ENCODE measurements at regions not wholly inside any gene's neighbourhood (a gene's known extent, or its start where the extent isn't known, plus 50 kb on each side); places are given as distances from the start of the nearest gene placed in this dataset.
"Not testable (repeated sequence)": the region's sequence is repeated elsewhere in the genome, so short reads cannot be mapped to it uniquely, and the experiment has no call there.

DNA sequence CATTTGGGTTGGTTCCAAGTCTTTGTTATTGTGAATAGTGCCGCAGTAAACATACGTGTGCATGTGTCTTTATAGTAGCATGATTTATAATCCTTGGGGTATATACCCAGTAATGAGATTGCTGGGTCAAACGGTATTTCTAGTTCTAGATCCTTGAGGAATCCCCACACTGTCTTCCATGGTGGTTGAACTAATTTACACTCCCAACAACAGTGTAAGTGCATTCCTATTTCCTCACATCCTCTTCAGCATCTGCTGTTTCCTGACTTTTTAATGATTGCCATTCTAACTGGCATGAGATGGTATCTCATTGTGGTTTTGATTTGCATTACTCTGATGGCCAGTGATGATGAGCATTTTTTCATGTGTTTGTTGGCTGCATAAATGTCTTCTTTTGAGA lies 580.3 kb upstream of the CLINT1 start:
- not testable (repeated sequence) for DNase-seq (ENCODE audit: low spot score)

DNA sequence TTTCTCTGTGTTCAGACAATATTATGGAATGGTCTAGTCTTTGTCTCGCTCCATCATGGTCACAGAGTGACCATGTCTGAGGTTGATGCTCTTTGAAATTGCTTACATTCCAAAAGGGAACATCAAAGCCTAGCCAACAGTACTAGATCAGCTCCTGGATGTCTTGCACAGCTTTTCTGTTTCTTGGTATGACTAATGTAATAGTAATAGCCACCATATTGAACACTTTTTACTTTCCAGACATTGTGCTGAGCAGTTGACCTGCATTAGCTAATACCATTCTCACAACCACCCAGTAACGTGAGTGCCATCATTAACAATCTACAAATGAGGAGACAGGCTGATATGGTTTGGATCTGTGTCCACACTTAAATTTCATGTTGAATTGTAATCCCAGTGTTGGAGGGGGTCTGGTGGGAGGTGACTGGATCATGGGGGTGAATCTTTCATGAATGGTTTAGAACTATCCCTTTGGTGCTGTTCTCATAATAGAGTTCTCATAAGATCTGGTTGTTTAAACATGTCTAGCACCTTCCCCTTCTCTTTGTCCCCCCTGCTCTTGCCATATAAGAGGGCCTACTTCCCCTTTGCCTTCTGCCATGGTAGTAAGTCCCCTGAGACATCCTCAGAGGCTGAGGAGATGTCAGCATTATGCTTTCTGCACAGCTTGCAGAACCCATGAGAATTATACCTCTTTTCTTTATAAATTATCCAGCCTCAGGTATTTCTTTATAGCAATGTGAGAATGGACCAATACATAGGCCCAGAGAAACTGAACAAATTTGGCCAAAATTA lies 577.5 kb upstream of the CLINT1 start:
- no peak for DNase-seq (ENCODE audit: low spot score)

DNA sequence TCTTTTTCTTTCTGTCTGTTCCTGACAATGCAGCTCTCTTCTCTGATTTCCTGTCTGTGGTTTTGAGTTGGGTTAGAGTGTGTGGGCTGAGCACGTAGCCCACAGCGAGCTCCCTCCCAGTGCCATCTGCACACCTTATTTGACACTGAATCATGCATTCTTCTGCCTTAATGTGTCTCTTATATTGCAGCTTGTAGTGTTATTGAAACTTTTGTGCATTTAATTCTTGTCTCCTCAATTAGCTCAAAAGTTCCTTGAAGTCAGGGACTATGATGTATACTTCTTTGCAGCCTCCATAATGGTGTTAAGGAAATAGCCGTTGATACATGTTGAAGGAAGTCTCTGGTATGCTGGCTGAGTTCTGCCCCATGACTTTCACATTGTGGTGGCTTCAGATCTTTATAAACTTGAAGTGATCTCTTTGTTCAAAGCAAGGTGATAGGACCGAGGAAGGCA lies 576.2 kb upstream of the CLINT1 start:
- peak; percentile 51 for DNase-seq (ENCODE audit: low spot score)

DNA sequence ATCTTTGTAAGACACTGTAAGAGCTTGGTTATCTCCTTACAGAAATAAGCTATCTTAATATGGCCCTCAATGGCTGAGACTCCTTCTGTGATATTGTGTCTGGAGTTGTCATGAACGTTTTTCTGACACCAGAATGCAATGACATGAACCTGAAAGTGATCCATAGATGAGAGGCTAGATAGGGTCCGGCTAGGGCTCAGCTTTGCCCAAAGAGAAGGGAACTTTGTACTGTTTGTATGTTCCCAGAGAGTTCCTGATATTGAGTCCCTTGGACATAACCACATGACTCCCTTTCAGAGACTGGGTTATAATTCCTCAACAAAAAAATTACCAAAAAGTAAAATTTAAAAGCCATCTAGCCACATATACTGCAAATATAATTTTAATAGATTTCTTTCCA lies 575.8 kb upstream of the CLINT1 start:
- DNase-seq (ENCODE audit: low spot score), result no peak

DNA sequence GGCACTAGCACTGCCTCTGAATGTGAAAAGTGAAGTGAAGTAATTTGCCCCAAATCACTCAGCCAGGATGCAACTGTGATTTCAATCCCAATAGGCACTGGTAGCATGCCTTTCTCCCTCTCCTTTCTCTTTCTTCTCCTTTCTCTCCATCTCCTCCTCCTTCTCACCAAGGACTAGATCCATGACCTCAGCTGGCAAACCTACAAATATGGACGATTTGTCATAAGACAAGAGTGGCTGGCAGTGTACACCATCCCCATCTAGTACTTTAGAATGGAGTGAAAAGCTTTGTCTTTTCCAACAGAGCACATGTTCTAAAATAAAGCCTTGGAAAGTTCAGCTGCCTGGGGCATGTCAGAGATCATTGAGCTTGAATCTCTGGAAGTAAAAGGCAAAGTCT lies 574.7 kb upstream of the CLINT1 start:
- no peak for DNase-seq (ENCODE audit: low spot score)

DNA sequence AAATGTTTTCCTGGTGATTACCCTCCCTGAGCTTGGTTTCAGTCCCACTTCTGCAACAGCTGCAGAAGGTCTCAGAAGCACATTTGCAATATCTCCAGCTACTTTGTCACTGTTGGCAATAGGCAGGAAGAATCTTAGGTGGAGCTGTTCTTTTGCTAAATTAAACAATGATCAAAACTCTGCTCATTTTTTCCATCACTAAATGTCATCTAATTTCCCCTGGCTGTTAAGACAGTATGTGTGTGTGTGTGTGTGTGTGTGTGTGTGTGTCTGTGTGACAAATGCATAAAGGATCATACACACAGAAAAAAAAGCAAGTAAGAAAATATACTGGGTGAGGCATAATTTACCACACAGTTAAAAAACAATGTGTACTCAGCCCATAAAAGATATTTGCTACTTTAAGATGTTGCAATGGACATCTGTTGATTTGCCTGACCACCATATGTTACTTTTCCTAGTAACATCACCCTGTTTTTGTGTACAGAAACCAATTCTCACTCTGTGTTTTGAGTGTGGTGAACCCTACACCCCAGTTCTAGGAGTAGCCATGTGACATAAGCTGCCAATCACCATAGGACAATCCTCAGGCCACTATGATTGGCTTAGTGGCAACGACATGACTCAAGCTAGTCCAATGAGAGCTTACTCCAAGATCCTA lies 572.6 kb upstream of the CLINT1 start:
- no peak for DNase-seq (ENCODE audit: low spot score)

DNA sequence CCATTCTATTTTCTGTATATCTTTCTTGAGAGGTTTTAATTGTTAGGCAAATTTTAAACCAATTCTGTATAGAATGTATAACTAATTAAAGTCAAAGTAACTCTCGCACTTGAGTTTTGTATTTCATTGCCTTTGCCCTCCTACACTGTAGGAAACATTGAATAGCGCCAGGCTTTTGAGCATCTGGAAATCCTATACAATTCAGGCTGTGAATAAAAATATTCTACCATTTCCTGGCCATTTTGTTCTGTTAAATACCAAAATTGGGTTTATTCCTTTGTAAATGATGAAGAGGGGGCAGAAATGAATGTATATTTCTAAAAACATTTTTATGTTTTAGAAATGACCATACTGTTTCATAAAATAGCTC lies 571.8 kb upstream of the CLINT1 start:
- DNase-seq (ENCODE audit: low spot score), result no peak

DNA sequence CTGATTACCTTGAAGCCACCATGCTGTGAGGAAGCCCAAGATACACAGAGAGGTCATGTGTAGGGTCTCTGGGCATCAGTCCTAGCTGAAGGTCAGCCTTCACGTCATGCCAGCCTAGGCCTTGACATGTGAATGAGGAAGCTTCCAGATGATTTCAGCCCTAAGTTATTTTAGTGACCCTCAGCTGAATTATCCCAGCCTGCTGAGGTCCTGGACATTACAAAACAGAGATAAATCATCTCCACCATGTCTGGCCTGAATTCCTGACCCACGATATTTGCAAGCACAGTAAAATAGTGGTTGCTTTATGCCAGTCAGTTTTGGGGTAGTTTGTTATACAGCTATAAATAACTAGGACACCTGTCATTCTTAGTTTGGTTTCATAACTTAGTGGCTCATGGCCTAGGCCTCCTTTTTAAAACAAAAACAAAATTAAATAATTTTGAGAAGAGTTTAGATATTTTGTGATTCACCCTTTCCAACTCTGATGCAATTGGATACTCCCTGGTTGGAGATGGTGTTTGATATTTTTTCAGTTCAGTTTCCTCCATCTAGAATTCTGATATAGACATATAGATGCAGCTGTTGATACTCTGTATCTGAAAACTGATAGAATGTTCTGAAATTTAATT lies 571.3 kb upstream of the CLINT1 start:
- DNase-seq (ENCODE audit: low spot score), result no peak

DNA sequence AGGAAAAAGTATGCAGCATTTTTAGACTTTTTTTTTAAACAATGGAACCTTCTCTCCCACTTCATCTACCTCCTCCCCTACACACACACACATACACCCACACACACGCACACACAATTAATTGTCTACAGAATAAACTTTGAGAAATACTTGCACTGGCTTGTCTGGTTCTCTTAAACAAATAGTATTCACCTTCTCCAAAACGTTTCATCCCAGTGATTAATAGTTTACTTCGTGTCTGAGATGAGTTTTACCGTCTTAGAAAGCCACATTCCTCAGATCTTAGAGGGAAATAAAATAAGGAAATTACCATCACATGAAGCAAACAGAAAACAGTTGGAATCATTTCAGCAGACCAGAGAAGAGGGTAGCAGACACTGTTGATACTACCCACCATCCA lies 570.6 kb upstream of the CLINT1 start:
- DNase-seq (ENCODE audit: low spot score), result no peak

DNA sequence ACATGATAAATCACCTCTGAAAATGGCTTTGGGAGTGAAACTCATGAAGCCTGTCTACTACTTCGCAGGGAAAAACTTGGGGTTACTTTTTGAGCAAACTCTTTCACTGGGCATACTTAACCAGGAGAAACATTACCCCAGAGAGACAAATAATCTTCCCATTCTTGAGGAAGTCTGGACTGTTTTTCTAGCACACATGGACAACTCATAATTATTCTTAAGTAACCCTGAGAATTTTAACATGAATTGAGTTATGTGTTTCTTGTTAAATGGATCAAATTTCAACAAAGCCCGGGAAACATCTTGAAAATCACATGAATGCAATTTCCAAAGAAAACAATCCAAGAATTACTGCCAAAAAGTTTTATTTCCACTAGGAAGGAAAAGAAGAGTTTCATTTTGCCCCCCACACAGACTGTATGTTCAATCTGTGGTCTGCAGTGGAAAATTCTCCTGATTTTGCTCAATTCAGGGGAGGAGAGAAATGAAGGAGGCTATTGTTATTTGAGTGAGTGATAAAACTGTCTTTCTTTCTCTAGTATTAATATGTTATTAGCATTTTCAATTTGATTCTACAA lies 564.8 kb upstream of the CLINT1 start:
- DNase-seq (ENCODE audit: low spot score), result no peak

DNA sequence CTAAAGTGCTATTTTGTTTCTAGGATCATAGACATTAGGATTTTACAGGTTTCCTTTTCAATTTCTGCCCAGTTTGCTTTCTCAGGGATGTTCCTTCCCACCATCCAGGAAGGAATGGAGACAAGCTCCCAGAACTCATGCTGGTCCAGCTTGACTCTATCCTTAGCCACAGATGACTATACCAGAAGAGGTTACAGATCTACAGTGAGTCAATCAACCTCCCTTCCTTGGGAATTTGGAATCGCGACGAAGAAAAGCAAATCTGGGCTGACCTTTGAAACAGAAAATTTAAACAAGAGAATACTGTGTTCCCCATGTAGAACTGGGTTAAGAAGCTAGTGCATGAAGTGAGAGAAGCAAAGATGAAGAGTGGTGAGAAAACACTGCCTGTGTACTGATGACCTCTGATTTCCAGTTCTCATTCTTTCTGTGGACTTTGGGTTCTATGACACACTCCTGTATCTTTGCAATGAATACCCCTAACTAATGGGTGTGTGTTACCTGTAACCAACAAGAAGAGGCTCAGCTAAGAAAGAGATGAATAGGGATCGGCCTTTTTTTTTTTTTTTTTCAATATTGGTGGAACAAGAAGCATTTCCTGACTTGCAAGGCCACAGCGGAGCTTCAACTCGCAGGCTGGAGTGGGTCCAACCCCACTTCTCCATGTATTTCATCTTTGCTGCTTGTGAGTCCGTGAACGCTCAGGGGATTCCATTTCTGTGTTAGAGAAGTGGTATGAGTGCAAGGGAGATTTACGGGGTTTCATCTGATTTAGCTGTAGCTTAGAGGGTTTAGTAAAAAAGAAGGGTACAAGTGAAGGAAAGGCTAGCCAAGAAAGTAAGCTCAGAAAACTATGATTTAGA lies 563.9 kb upstream of the CLINT1 start:
- DNase-seq (ENCODE audit: low spot score), result no peak

DNA sequence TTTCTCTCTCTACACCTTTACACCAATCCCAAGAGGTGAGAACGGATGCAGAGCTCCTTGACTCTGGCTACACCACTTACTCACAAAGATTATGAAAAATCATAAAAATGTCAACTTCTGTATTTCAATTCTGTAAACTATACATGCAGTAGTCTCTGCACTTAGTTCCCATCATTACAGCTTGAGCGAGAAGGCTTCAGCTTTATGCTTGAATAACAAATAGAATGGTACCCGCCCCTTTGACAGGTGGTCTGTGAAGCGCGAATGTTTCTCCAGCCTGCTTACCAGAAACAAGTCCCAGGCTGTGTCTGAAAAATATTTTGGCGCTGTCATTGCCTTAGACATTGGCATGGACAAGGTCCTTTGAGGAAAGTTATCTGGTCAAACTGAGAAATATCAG lies 562.4 kb upstream of the CLINT1 start:
- no peak for DNase-seq (ENCODE audit: low spot score)

DNA sequence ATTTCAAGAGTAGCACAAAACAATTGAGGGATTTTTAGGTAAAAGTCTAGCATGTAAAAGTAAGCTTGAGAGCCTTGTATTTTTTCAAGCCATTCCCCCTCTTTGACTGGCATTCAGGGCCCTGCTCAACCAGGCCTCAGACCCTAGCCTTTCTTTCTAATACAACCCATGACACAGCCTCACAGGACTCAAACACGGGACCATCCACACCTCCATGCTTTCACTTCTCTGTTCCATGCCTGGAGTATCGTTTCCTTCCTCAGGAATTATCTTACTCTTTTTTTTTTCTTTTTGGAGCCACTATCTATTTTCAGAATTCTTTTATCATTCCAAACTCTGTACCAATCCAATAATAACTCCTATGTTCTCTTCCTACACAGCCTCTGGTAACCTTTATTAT lies 560.2 kb upstream of the CLINT1 start:
- DNase-seq (ENCODE audit: low spot score), result no peak

DNA sequence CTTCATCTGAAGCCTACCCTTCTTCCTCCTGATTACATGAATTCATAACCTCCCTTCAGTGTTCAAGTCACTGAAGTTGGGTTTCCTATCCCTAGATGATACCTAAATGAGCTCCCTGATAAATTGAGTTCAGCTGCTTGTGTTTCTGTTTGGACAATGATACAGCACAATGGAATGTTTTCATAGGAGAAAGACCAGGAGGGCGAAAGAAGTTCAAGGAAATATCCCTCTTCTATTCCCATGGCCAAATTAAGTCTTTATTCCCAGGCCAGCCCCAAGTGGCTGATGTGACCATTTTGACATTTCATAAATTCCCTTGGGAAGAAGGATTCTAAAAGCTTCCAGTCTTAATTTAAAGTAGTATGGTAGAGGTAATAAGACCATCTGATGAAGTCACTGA lies 555.8 kb upstream of the CLINT1 start:
- DNase-seq (ENCODE audit: low spot score), result no peak

DNA sequence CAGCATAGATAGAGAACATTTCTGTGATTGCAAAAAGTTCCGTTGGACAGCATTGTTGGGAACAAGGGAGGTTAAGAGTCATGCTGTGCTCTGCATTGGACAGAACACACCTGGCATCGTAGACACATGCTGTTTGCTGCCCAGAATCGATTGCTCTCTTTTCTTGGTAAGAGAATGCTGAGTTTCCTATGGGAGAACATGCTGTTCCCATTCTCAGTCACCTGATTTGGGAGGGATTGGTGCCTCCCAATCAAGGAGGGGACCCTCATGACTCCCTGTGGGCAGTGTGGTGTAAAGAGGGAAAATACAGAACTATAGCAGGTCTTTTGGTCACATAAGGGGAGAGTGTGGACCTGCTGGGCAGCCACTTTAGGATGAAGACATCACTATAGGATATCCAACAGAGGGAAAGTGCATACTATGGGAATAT lies 555.4 kb upstream of the CLINT1 start:
- no peak for DNase-seq (ENCODE audit: low spot score)

DNA sequence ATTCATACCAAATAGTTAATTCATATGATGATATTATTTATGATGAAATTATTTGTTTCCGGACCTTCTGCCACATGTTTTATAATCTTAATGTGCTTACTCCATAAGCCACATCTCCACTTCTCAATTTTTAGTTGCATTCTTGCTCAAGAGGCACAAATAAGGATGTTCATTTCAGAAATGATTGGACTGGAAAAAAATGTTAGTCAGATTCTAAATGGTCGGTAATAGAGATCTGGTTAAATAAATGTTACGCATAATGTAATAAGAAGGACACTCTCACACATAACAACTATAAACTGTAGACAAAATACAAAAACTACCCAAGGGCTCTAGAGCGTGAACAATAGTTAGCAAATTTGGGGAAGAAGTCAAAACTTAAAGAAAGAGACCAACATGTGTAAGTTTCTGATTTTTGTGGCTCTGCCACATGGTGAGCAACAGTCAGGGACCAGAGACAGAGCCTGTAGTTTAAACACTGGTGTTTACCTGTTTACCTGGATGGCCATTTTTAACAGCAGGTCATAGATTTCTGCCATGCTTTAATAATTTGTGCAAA lies 554.3 kb upstream of the CLINT1 start:
- no peak for DNase-seq (ENCODE audit: low spot score)

DNA sequence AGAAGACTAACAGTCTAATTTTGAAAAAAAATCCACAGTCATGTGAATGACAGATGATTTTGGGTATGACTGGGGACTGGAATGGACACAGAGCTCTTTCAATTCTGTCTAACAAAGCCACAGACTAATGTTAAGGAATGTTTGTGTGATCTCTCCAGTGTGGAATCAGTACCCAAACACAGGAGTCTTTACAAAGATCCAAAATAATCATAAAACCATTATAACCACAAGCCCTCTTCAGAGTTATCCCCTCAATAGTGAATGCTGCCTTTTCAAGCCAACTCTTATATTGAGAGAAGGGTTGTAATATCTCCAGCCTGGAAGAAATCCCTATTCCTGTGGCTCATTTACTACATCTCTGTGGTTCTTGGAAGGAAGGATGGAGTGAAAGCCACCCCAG lies 552.0 kb upstream of the CLINT1 start:
- no peak for DNase-seq (ENCODE audit: low spot score)

DNA sequence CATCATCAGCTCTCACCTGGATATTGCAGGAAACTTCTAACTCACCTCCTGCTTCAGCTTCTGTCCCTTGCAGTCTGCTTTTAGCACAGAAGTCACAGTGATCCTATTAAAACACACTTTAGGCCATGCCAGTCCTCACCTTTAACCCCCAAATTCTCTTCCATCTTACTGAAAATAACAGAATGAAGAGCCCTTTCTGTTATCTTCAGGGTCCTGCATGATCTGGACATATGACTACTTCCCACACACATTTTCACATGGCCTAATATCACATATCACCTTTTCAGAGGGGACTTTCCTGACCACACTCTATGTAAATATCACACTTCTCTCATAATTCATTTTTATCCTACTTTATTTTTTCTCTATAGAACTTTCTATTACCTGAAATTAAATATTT lies 550.6 kb upstream of the CLINT1 start:
- no peak for DNase-seq (ENCODE audit: low spot score)

DNA sequence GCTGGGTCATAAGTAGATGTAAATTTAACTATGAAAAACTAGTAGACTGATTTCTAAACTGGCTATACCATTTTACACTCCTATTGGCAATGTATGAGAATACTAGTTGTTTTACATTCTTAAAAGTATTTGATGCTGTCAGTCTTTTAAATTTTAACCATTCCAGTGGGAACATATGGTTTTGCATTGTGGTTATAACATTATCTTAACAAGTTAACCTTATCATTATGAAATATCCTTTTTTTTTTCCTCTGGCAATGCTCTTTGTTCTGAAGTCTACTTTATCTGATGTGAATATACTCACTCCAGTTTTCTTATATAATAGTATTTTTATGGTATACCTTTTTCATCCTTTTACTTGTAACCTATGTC lies 548.9 kb upstream of the CLINT1 start:
- DNase-seq (ENCODE audit: low spot score), result no peak

DNA sequence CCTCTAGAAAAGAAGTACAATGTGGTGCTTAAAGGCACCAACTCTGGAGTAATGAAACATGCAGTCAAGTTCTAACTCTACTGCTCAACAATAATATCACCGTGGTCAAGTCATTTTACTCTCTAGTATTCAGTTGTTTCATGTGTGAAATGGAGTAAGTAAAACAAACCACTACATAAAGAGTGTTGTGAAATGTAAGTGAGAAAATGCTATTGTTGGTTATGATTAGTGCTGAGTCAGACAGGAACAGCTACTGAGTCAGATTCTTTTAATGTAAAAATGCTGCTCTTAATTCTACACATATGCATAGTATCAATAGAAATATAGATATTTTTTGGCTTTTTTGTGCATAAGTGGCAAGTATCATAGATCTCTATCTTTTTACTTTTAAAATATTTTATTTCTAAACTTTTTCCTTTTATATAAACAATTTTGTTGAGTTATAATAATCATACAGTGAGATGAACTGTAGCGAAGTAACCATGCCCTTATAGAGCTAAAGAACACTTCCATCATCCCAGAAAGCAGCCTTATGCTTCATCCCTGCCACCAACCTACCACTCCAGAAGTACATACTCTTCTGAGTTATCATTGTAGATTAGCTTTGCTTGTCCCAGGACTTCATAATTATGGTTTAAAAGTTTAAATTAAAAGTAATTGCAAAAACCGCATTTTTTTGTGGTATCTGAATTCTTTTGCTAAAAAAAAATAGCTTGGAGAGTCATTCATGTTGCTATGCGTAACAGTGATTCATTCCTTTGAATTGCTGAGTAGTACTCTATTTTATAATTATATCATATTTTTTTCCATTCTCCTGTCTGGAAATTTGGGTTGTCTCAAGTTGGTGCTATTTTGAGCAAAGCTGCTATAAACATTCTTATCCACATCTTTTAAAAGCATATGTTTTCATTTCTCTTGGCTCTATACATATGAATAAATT lies 548.2 kb upstream of the CLINT1 start:
- peak; percentile 40 for DNase-seq (ENCODE audit: low spot score)
